Kidney epithelial cell (primary cell): ENCODE measurements at regions not wholly inside any gene's neighbourhood (a gene's known extent, or its start where the extent isn't known, plus 50 kb on each side); places are given as distances from the start of the nearest gene placed in this dataset.

ENCODE experiments used
- DNase-seq: peaks from one replicate; pipeline ENCODE4 v3.0.0-alpha.2; 2010; ENCODE audit warnings: low read depth
- H3K27me3 ChIP-seq: 2 replicates; pipeline ENCODE4 v1.6.0; 2011; ENCODE audit warnings: low read length; ENCODE audit not compliant: control insufficient read depth, insufficient read depth
- H3K36me3 ChIP-seq: 2 replicates; pipeline ENCODE4 v1.5.1; 2011; ENCODE audit warnings: low read length; ENCODE audit not compliant: control insufficient read depth, insufficient read depth
- H3K4me3 ChIP-seq: 2 replicates; pipeline ENCODE4 v1.5.1; 2011; ENCODE audit warnings: low read depth, mild to moderate bottlenecking, control low read depth, low read length
- CTCF ChIP-seq: IDR thresholded peaks from 2 replicates; pipeline ENCODE4 v1.5.1; 2011; ENCODE audit warnings: mild to moderate bottlenecking, moderate library complexity, low read length, control low read depth, inconsistent platforms; ENCODE audit not compliant: insufficient read depth, poor library complexity, severe bottlenecking

GRCh38 chr6:4615891-4616290 is 160.3 kb upstream of the CDYL start:
- Histone ChIP-seq H3K4me3 (no peak overlapping the region), H3K27me3 (peaks cover 4% of the 10 kb centered on the region), H3K36me3 (no peaks in the 10 kb centered on the region)
- DNase-seq: no peak
- no peak for TF ChIP-seq CTCF

GRCh38 chr6:4615231-4615630 is 161.0 kb upstream of the CDYL start:
- no peak for DNase-seq
- no peak for TF ChIP-seq CTCF
- Histone ChIP-seq H3K27me3 (peaks cover 4% of the 10 kb centered on the region), H3K4me3 (no peak overlapping the region), H3K36me3 (no peaks in the 10 kb centered on the region)

GRCh38 chr6:4614637-4615036 is 161.6 kb upstream of the CDYL start:
- H3K36me3 ChIP-seq: no peaks in the 10 kb centered on the region
- peaks cover 4% of the 10 kb centered on the region for H3K27me3 ChIP-seq
- no peak for TF ChIP-seq CTCF
- no peak overlapping the region for H3K4me3 ChIP-seq
- DNase-seq: no peak

- DNase-seq: no peak
- Histone ChIP-seq H3K36me3 (no peaks in the 10 kb centered on the region), H3K27me3 (peaks cover 4% of the 10 kb centered on the region), H3K4me3 (no peak overlapping the region)
- no peak for TF ChIP-seq CTCF
Observed at GRCh38 chr6:4613795-4614194, 162.4 kb upstream of the CDYL start.

- Histone ChIP-seq H3K4me3 (no peak overlapping the region), H3K36me3 (no peaks in the 10 kb centered on the region), H3K27me3 (peaks cover 4% of the 10 kb centered on the region)
- no peak for TF ChIP-seq CTCF
- no peak for DNase-seq
Observed at GRCh38 chr6:4613381-4613780, 162.8 kb upstream of the CDYL start.

- DNase-seq: no peak
- no peak for TF ChIP-seq CTCF
- Histone ChIP-seq H3K36me3 (no peaks in the 10 kb centered on the region), H3K4me3 (no peak overlapping the region), H3K27me3 (peaks cover 4% of the 10 kb centered on the region)
Observed at GRCh38 chr6:4612636-4613171, 163.5 kb upstream of the CDYL start.
